IMR-90 (cell line): ENCODE measurements at regions not wholly inside any gene's neighbourhood (a gene's known extent, or its start where the extent isn't known, plus 50 kb on each side); places are given as distances from the start of the nearest gene placed in this dataset.

ENCODE experiments used
- ATAC-seq: fragments of 200-7000 bp; cut with Tn5 transposase; 2 replicates; pipeline ENCODE4 v1.9.1; 2020; ENCODE audit warnings: low read depth, mild to moderate bottlenecking, moderate library complexity
- BruUV-seq: library from RNA; stranded (reverse); fragments of 400-500 nt; replicated peaks from 2 replicates; lab custom pipeline; 2021; lab: Mats Ljungman, UMichigan
- CTCF ChIA-PET: fragments of 300-600 bp; formaldehyde crosslinking; extraction: SDS; loops from one replicate; lab custom pipeline; 2021; ENCODE audit warnings: antibody characterized with exemption; lab: Yijun Ruan, JAX
- POLR2A ChIA-PET: fragments of 300-600 bp; sonication (Branson Sonifier 250); formaldehyde crosslinking; loops from one replicate; lab custom pipeline; 2022; ENCODE audit warnings: antibody characterized with exemption; ENCODE audit not compliant: unreplicated experiment; lab: Charles Lee
- DNase-seq: peaks from one replicate; pipeline ENCODE4 v3.0.0; 2013
- H2AFZ ChIP-seq: replicated peaks from 2 replicates; pipeline ENCODE3; 2013; ENCODE audit warnings: low read length, mild to moderate bottlenecking; ENCODE audit not compliant: poor library complexity
- H2AK5ac ChIP-seq: 2 replicates; pipeline ENCODE4 v1.6.1; 2013; ENCODE audit warnings: low read depth, low read length, inconsistent platforms
- H2AK9ac ChIP-seq: replicated peaks from 2 replicates; pipeline ENCODE3; 2013; ENCODE audit warnings: mild to moderate bottlenecking, low read depth, low read length, moderate library complexity; ENCODE audit not compliant: poor library complexity
- H2BK120ac ChIP-seq: 2 replicates; pipeline ENCODE4 v1.6.1; 2013; ENCODE audit warnings: low read depth, low read length, inconsistent platforms
- H2BK15ac ChIP-seq: 3 replicates; pipeline ENCODE4 v1.6.1; 2013; ENCODE audit warnings: low read depth, low read length, inconsistent platforms
- H2BK20ac ChIP-seq: 2 replicates; pipeline ENCODE4 v1.6.1; 2013; ENCODE audit warnings: low read depth, mild to moderate bottlenecking, inconsistent platforms, low read length, moderate library complexity
- H2BK5ac ChIP-seq: 2 replicates; pipeline ENCODE4 v1.6.1; 2013; ENCODE audit warnings: mild to moderate bottlenecking, low read depth, low read length, inconsistent platforms; ENCODE audit not compliant: poor library complexity, severe bottlenecking
- H3K14ac ChIP-seq: replicated peaks from 2 replicates; pipeline ENCODE4 v1.6.1; 2013; ENCODE audit warnings: low read depth, low read length, inconsistent platforms
- H3K18ac ChIP-seq: 2 replicates; pipeline ENCODE4 v1.6.1; 2013; ENCODE audit warnings: low read depth, low read length, control low read depth
- H3K23ac ChIP-seq: 2 replicates; pipeline ENCODE4 v1.6.1; 2013; ENCODE audit warnings: low read depth, low read length, inconsistent platforms
- H3K27ac ChIP-seq: 2 replicates; pipeline ENCODE4 v1.5.1; 2013; ENCODE audit warnings: mild to moderate bottlenecking, control low read depth, low read length; ENCODE audit not compliant: insufficient read depth
- H3K27me3 ChIP-seq: 2 replicates; pipeline ENCODE4 v1.6.1; 2013; ENCODE audit warnings: low read length; ENCODE audit not compliant: control insufficient read depth, insufficient read depth
- H3K36me3 ChIP-seq: 2 replicates; pipeline ENCODE4 v1.6.1; 2013; ENCODE audit warnings: low read length, mixed read lengths; ENCODE audit not compliant: control insufficient read depth, insufficient read depth
- H3K4ac ChIP-seq: 2 replicates; pipeline ENCODE4 v1.6.1; 2013; ENCODE audit warnings: low read depth, low read length, inconsistent platforms
- H3K4me1 ChIP-seq: 2 replicates; pipeline ENCODE4 v1.6.1; 2013; ENCODE audit warnings: low read length, mixed read lengths; ENCODE audit not compliant: control insufficient read depth, insufficient read depth
- H3K4me2 ChIP-seq: 2 replicates; pipeline ENCODE4 v1.6.1; 2013; ENCODE audit warnings: low read depth, mild to moderate bottlenecking, control low read depth, low read length, moderate library complexity
- H3K4me3 ChIP-seq: 2 replicates; pipeline ENCODE4 v1.5.1; 2013; ENCODE audit warnings: low read depth, mild to moderate bottlenecking, control low read depth, low read length, moderate library complexity; ENCODE audit not compliant: insufficient read depth
- H3K56ac ChIP-seq: 2 replicates; pipeline ENCODE4 v1.6.1; 2013; ENCODE audit warnings: low read length, inconsistent platforms; ENCODE audit not compliant: insufficient read depth; ENCODE audit errors: extremely low read depth
- H3K79me1 ChIP-seq, 2 experiments: 2 replicates each; pipeline ENCODE4 v1.6.1; 2013; ENCODE audit warnings: low read length in 2 of 2, inconsistent platforms in 1 of 2, low read depth in 1 of 2
- H3K9ac ChIP-seq: 2 replicates; pipeline ENCODE4 v1.6.1; 2013; ENCODE audit warnings: low read depth, low read length, control low read depth
- H3K9me1 ChIP-seq: 2 replicates; pipeline ENCODE4 v1.6.1; 2013; ENCODE audit warnings: low read length, inconsistent platforms; ENCODE audit not compliant: insufficient read depth
- H3K9me3 ChIP-seq: 2 replicates; pipeline ENCODE4 v1.6.1; 2013; ENCODE audit warnings: low read length; ENCODE audit not compliant: control insufficient read depth, insufficient read depth
- H4K20me1 ChIP-seq: 2 replicates; pipeline ENCODE4 v1.6.1; 2013; ENCODE audit warnings: low read length, inconsistent platforms; ENCODE audit not compliant: insufficient read depth
- H4K5ac ChIP-seq: 2 replicates; pipeline ENCODE4 v1.6.1; 2013; ENCODE audit warnings: mild to moderate bottlenecking, low read depth, low read length, control low read depth
- H4K8ac ChIP-seq, 2 experiments: 2 replicates each; pipeline ENCODE4 v1.6.1; 2013; ENCODE audit warnings: low read depth in 2 of 2, low read length in 2 of 2, control low read depth in 1 of 2, inconsistent platforms in 1 of 2
- H4K91ac ChIP-seq: 2 replicates; pipeline ENCODE4 v1.6.1; 2013; ENCODE audit warnings: low read depth, low read length, inconsistent platforms; ENCODE audit not compliant: insufficient read depth
- BHLHE40 ChIP-seq: fragments of 150-350 bp; IDR thresholded peaks from 2 replicates; pipeline ENCODE4 v1.6.1; 2016; ENCODE audit warnings: mild to moderate bottlenecking, low read depth, low read length
- MAFK ChIP-seq: IDR thresholded peaks from 2 replicates; pipeline ENCODE4 v1.6.1; 2012; ENCODE audit warnings: low read depth, low read length, improper control_type of control experiment
- WGBS, 2 experiments: methylation state at CpG; one replicate each; pipeline versions ENCODE4 v1.1.5 to v1.1.7; 2013; ENCODE audit warnings: missing lambda C conversion rate in 2 of 2; ENCODE audit not compliant: insufficient read length in 1 of 2; ENCODE audit errors: extremely low coverage in 2 of 2; 5-methylcytosine and 5-hydroxymethylcytosine counted together
- dilution Hi-C: fragments of 300-500 bp; cut with HindIII; formaldehyde crosslinking; loops from one replicate; pipeline ENCODE4 v1.14.3; 2018; ENCODE audit warnings: low sequenced_read_pairs; ENCODE audit not compliant: unreplicated experiment
- in situ Hi-C: fragments of 300-500 bp; cut with MboI; formaldehyde crosslinking; loops from 3 replicates; pipeline ENCODE4 v1.14.3; 2019; ENCODE audit warnings: low sequenced_read_pairs, inconsistent platforms, mixed read lengths
- intact Hi-C: fragments of 100-400 bp; cut with micrococcal nuclease; formaldehyde crosslinking; loops from 2 replicates; pipeline ENCODE4 v1.10.0; 2022

GRCh38 chr2:128809880-128810279 is 491.2 kb upstream of the HS6ST1 start:
- Histone ChIP-seq H3K4me2 (no peak overlapping the region), H3K23ac (no peak overlapping the region), H3K27me3 (no peaks in the 10 kb centered on the region), H3K9me1 (no peaks in the 10 kb centered on the region), H2AK9ac (peak overlapping the region; percentile 19), H3K4ac (no peak overlapping the region), H3K4me3 (no peak overlapping the region), H2BK20ac (no peak overlapping the region), H2BK120ac (no peak overlapping the region), H2AK5ac (no peak overlapping the region), H3K9me3 (no peaks in the 10 kb centered on the region), H3K9ac (no peak overlapping the region), H2BK15ac (no peak overlapping the region), H4K20me1 (no peaks in the 10 kb centered on the region), H3K14ac (no peak overlapping the region), H4K91ac (no peak overlapping the region), H2AFZ (no peak overlapping the region), H4K5ac (no peak overlapping the region), H3K36me3 (no peaks in the 10 kb centered on the region), H3K4me1 (no peaks in the 10 kb centered on the region), H3K79me1 (no peaks in the 10 kb centered on the region), H4K8ac (no peak overlapping the region), H3K56ac (no peak overlapping the region), H2BK5ac (no peak overlapping the region), H3K27ac (no peak overlapping the region), H3K18ac (no peak overlapping the region)
- no peak for DNase-seq
- WGBS, 2 experiments = no CpG with 5 or more reads among the region's 3 CpGs
- POLR2A ChIA-PET = no interaction called here
- intact Hi-C loops = no loop called here
- ATAC-seq = no peak
- in situ Hi-C loops = no loop called here
- no peak for TF ChIP-seq BHLHE40
- no peak for TF ChIP-seq MAFK
- dilution Hi-C loops = no loop called here
- CTCF ChIA-PET = no interaction called here
- no TSS peak for BruUV-seq
